ENCODE measurements at regions not wholly inside any gene's neighbourhood (a gene's known extent, or its start where the extent isn't known, plus 50 kb on each side); places are given as distances from the start of the nearest gene placed in this dataset.

DNA sequence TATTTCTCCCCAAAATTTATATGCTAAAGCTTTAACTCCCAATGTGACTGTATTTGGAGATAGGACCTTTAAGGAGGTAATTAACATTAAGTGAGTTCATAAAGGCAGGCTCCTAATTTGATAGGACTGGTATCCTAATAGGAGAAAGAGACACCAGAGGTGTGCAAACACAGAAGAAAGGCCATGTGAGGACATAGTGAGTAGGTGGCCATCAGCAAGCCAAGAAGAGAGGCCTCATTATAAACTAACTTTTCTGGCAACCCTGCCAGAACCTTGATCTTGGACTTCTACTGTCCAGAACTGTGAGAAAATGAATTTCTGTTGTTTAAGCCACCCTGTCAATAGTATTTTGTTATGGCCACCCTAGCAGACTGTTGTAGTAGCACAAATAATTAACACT lies 177.9 kb upstream of the FUT9 start:
- no peak overlapping the region for H3K4me3 ChIP-seq (ENCODE audit: low read depth, low read length)

DNA sequence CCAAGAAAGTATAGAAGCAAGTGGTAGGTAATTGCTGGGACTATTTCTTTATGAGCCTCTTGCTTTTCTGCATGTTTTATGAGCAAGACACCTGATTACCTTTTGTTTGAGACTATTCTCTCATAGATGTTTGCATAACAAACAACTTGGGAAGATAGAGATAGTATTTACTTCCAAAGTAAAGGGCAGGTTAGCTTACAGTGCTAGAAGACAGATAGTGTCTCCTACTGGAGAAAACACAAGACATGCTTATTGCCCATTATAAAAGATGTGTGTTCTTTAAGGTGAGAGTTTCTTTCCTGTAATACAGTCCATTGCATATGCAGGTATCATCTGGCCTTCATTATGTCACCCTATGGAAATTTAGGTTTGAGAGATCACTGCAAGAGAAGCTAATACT lies 174.2 kb upstream of the FUT9 start:
- H3K9me3 ChIP-seq (ENCODE audit: control insufficient read depth, insufficient read depth, low read length): no peaks in the 10 kb centered on the region
- H3K4me3 ChIP-seq (ENCODE audit: low read depth, low read length): no peak overlapping the region
- no peaks in the 10 kb centered on the region for H3K27me3 ChIP-seq (ENCODE audit: control insufficient read depth, insufficient read depth, low read length)
- no peak overlapping the region for H3K27ac ChIP-seq (ENCODE audit: low read depth, low read length)
- H3K4me1 ChIP-seq (ENCODE audit: control insufficient read depth, insufficient read depth, low read length): no peaks in the 10 kb centered on the region
- DNase-seq (ENCODE audit: low read depth in 4 of 6, low spot score in 6 of 6): no peak
- H3K36me3 ChIP-seq (ENCODE audit: control insufficient read depth, insufficient read depth, low read length): no peaks in the 10 kb centered on the region

More for the DNA sequence above, 177.9 kb upstream of the FUT9 start:
- Histone ChIP-seq H3K36me3 (ENCODE audit: control insufficient read depth, insufficient read depth, low read length) (no peaks in the 10 kb centered on the region), H3K9me3 (ENCODE audit: control insufficient read depth, insufficient read depth, low read length) (no peaks in the 10 kb centered on the region), H3K4me1 (ENCODE audit: control insufficient read depth, insufficient read depth, low read length) (no peaks in the 10 kb centered on the region), H3K27ac (ENCODE audit: low read depth, low read length) (no peak overlapping the region), H3K27me3 (ENCODE audit: control insufficient read depth, insufficient read depth, low read length) (no peaks in the 10 kb centered on the region)
- DNase-seq (ENCODE audit: low read depth in 4 of 6, low spot score in 6 of 6): no peak

DNA sequence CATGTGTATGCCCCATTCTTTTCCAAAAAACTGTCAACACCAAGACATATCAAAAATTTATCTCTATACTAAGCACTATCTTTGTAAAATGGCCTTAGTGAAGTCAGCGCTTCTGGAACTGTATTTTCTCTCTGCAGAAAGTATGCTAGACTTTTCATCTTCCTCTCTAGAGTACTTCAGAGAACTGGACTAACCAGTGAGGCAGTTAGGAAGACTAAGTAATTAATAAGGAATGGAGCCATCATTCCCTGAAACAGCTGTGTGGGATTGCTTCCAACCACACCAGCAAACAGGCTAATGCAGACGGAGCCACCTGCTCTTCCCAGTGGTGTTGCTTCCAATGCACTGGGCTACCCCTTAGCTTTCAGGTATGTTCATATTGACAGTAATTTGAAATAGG lies 169.1 kb upstream of the FUT9 start:
- H3K4me1 ChIP-seq (ENCODE audit: control insufficient read depth, insufficient read depth, low read length): no peaks in the 10 kb centered on the region
- H3K27me3 ChIP-seq (ENCODE audit: control insufficient read depth, insufficient read depth, low read length): no peaks in the 10 kb centered on the region
- H3K4me3 ChIP-seq (ENCODE audit: low read depth, low read length): no peak overlapping the region
- no peak overlapping the region for H3K27ac ChIP-seq (ENCODE audit: low read depth, low read length)
- H3K36me3 ChIP-seq (ENCODE audit: control insufficient read depth, insufficient read depth, low read length): no peaks in the 10 kb centered on the region
- DNase-seq (ENCODE audit: low read depth in 4 of 6, low spot score in 6 of 6): peak in 1 of 6 donors; percentile 30
- H3K9me3 ChIP-seq (ENCODE audit: control insufficient read depth, insufficient read depth, low read length): no peaks in the 10 kb centered on the region
- no CpG with 5 or more reads among the region's 2 CpGs for WGBS (ENCODE audit: insufficient coverage)

DNA sequence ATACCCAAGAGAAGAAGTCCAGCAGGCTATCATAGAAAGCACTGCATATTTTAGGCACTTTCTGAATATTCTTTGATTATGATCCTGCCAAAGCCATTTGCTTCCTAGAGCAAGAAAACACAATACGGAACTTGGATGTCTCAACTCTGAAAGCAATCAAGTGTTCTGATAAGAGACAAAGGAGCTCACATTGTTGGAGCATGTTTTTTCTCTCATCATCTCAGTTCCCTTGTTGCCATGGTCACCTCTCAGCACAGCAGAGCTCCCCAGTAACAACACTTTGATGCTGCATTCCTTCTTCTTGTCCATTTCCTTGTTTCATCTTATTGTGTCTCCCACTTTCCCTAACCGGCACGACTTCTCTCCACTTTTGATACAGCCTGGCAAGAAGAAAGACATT lies 168.7 kb upstream of the FUT9 start:
- H3K27me3 ChIP-seq (ENCODE audit: control insufficient read depth, insufficient read depth, low read length): no peaks in the 10 kb centered on the region
- H3K4me3 ChIP-seq (ENCODE audit: low read depth, low read length): no peak overlapping the region
- peak in 2 of 6 donors; percentile 40 to 64 for DNase-seq (ENCODE audit: low read depth in 4 of 6, low spot score in 6 of 6)
- no peak overlapping the region for H3K27ac ChIP-seq (ENCODE audit: low read depth, low read length)
- H3K36me3 ChIP-seq (ENCODE audit: control insufficient read depth, insufficient read depth, low read length): no peaks in the 10 kb centered on the region
- no peaks in the 10 kb centered on the region for H3K9me3 ChIP-seq (ENCODE audit: control insufficient read depth, insufficient read depth, low read length)
- WGBS (ENCODE audit: insufficient coverage): 20% methylated on average over 1 of the region's 3 CpGs
- no peaks in the 10 kb centered on the region for H3K4me1 ChIP-seq (ENCODE audit: control insufficient read depth, insufficient read depth, low read length)

DNA sequence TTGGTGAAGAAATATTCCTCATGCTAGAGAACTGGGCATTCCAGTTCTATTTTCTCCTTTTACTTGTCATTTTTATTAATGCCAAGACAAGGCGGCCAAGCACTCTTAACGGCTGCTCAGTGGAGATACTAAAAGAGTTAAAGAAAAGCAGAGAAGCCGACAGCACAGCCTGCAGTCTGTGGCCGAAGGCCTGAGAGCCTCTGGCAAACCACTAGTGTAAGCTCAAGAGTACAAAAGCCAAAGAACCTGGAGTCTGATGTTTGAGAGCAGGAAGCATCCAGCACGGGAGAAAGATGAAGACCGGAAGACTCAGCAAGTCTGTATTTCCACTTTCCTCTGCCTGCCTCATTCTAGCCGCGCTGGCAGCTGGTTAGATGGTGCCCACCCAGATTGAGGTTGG lies 167.1 kb upstream of the FUT9 start:
- H3K9me3 ChIP-seq (ENCODE audit: control insufficient read depth, insufficient read depth, low read length): peaks cover 2% of the 10 kb centered on the region
- H3K27me3 ChIP-seq (ENCODE audit: control insufficient read depth, insufficient read depth, low read length): no peaks in the 10 kb centered on the region
- peak in 2 of 6 donors; percentile 11 to 43 for DNase-seq (ENCODE audit: low read depth in 4 of 6, low spot score in 6 of 6)
- H3K36me3 ChIP-seq (ENCODE audit: control insufficient read depth, insufficient read depth, low read length): no peaks in the 10 kb centered on the region
- WGBS (ENCODE audit: insufficient coverage): 26% methylated on average over 6 of the region's 8 CpGs
- H3K4me3 ChIP-seq (ENCODE audit: low read depth, low read length): no peak overlapping the region
- no peaks in the 10 kb centered on the region for H3K4me1 ChIP-seq (ENCODE audit: control insufficient read depth, insufficient read depth, low read length)
- no peak overlapping the region for H3K27ac ChIP-seq (ENCODE audit: low read depth, low read length)

DNA sequence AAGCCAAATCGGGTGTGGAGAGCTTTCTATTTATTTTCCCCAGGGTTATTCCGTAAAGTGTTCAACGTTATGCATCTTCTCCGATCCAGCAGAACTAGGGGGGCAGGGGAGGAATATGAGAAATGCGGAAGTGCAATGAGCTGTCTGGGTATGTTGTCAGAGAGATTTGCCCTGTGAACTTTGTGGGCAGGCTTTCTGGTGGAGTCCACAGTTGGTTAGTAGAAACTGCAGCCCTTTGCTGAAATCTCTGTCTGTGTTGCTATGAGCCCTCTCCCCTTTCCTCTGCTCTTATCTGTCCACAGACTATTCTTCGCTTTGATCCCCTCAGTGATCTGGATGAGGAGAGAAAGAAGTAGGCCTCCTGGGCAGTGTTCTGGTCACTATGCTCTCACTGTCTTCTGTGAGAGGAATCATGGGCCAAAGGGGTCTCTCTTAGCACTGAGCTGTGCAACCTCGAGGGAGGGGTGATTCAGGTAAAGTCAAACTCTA lies 158.9 kb upstream of the FUT9 start:
- H3K4me1 ChIP-seq (ENCODE audit: control insufficient read depth, insufficient read depth, low read length): no peaks in the 10 kb centered on the region
- no peak overlapping the region for H3K27ac ChIP-seq (ENCODE audit: low read depth, low read length)
- H3K36me3 ChIP-seq (ENCODE audit: control insufficient read depth, insufficient read depth, low read length): no peaks in the 10 kb centered on the region
- H3K27me3 ChIP-seq (ENCODE audit: control insufficient read depth, insufficient read depth, low read length): no peaks in the 10 kb centered on the region
- no peak for DNase-seq (ENCODE audit: low read depth in 4 of 6, low spot score in 6 of 6)
- peaks cover 4% of the 10 kb centered on the region for H3K9me3 ChIP-seq (ENCODE audit: control insufficient read depth, insufficient read depth, low read length)
- WGBS (ENCODE audit: insufficient coverage): 93% methylated on average over 6 of the region's 7 CpGs
- no peak overlapping the region for H3K4me3 ChIP-seq (ENCODE audit: low read depth, low read length)

DNA sequence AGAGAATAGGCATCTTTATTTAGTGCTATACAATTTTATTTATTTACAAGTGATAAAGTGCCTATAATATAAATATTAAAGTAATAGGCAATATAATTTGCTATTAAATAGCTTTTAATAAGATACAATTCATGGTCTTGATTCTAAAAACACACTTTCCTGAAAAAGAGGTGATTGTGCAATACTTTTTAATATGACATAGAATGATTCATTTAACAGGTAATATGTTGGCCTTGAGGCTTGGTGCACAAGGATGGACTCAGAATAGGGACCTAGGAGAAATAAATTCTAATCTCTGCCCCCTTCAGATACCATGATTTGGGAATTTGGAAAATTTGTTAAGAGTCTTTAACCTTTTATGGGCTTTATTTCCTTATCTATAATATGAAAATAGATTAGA lies 149.9 kb upstream of the FUT9 start:
- Histone ChIP-seq H3K4me1 (ENCODE audit: control insufficient read depth, insufficient read depth, low read length) (no peaks in the 10 kb centered on the region), H3K27me3 (ENCODE audit: control insufficient read depth, insufficient read depth, low read length) (no peaks in the 10 kb centered on the region)

DNA sequence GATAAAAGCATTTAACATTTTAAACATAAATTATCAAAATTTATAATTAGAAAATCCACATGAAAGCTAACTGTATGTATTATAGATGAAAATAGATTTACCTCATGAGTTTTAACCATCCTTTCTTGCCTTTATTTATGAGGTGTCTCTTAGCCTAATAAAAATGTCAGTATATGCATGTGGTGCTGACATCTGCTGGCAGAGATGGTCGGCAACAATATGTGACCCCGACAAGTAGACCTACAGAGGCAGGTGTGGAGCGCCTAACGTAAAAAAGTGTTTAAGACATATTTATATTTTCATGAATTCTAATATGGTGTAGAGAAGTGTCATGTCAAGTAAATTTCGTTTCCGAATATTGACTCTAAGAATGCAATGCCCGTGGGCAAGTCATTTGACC lies 149.0 kb upstream of the FUT9 start:
- H3K4me1 ChIP-seq (ENCODE audit: control insufficient read depth, insufficient read depth, low read length): no peaks in the 10 kb centered on the region
- WGBS (ENCODE audit: insufficient coverage): no CpG with 5 or more reads among the region's 7 CpGs
- peak in 2 of 6 donors; percentile 7 to 42 for DNase-seq (ENCODE audit: low read depth in 4 of 6, low spot score in 6 of 6)
- H3K36me3 ChIP-seq (ENCODE audit: control insufficient read depth, insufficient read depth, low read length): no peaks in the 10 kb centered on the region
- H3K27me3 ChIP-seq (ENCODE audit: control insufficient read depth, insufficient read depth, low read length): no peaks in the 10 kb centered on the region
- no peak overlapping the region for H3K27ac ChIP-seq (ENCODE audit: low read depth, low read length)
- H3K9me3 ChIP-seq (ENCODE audit: control insufficient read depth, insufficient read depth, low read length): no peaks in the 10 kb centered on the region
- H3K4me3 ChIP-seq (ENCODE audit: low read depth, low read length): no peak overlapping the region

More for the DNA sequence above, 149.9 kb upstream of the FUT9 start:
- DNase-seq (ENCODE audit: low read depth in 4 of 6, low spot score in 6 of 6): no peak
- H3K9me3 ChIP-seq (ENCODE audit: control insufficient read depth, insufficient read depth, low read length): no peaks in the 10 kb centered on the region
- H3K27ac ChIP-seq (ENCODE audit: low read depth, low read length): no peak overlapping the region
- no peaks in the 10 kb centered on the region for H3K36me3 ChIP-seq (ENCODE audit: control insufficient read depth, insufficient read depth, low read length)
- H3K4me3 ChIP-seq (ENCODE audit: low read depth, low read length): no peak overlapping the region

DNA sequence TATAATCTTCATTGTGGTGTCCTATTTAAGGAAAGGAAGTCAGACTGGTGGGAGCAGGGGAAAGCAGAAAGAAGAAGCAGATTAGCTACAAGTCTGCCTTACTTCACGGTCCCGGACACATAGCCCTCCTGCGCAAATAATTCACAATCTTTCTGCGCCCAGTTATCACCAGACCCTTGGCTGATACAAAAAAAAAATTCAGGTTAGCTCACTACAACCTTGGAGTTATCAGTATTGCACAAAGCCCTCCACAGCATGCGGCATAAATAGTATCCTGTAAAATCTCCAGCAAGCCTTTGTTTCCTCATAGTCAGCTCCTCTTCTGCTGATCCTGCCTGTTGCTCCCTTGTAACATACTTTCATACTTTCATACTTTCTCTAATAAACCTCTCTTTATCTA lies 148.6 kb upstream of the FUT9 start:
- Histone ChIP-seq H3K27me3 (ENCODE audit: control insufficient read depth, insufficient read depth, low read length) (no peaks in the 10 kb centered on the region), H3K36me3 (ENCODE audit: control insufficient read depth, insufficient read depth, low read length) (no peaks in the 10 kb centered on the region), H3K27ac (ENCODE audit: low read depth, low read length) (no peak overlapping the region), H3K4me3 (ENCODE audit: low read depth, low read length) (no peak overlapping the region), H3K4me1 (ENCODE audit: control insufficient read depth, insufficient read depth, low read length) (no peaks in the 10 kb centered on the region), H3K9me3 (ENCODE audit: control insufficient read depth, insufficient read depth, low read length) (peaks cover under 1% of the 10 kb centered on the region)
- WGBS (ENCODE audit: insufficient coverage): 97% methylated on average over 5 of the region's 5 CpGs
- no peak for DNase-seq (ENCODE audit: low read depth in 4 of 6, low spot score in 6 of 6)

DNA sequence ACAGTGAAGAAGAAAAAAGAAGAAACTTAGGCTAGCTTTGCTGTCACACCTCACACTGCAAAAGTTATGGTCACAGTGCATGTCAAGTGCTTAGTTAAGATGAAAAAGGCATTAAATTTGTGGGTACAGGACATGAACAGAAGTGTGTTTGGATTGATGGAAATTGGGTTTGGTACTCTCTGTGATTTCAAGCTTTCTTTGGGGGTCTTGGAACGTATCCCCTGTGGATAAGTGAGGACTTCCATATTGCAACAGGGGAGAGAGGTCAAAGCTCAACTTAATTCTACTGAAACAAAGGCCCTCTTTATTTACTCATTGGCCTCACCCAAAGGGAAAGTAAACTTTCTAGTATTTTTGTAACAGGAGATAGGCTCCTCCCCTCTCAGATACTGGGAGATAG lies 138.3 kb upstream of the FUT9 start:
- Histone ChIP-seq H3K4me3 (ENCODE audit: low read depth, low read length) (no peak overlapping the region), H3K36me3 (ENCODE audit: control insufficient read depth, insufficient read depth, low read length) (no peaks in the 10 kb centered on the region), H3K27ac (ENCODE audit: low read depth, low read length) (no peak overlapping the region), H3K9me3 (ENCODE audit: control insufficient read depth, insufficient read depth, low read length) (no peaks in the 10 kb centered on the region), H3K4me1 (ENCODE audit: control insufficient read depth, insufficient read depth, low read length) (no peaks in the 10 kb centered on the region), H3K27me3 (ENCODE audit: control insufficient read depth, insufficient read depth, low read length) (no peaks in the 10 kb centered on the region)
- DNase-seq (ENCODE audit: low read depth in 4 of 6, low spot score in 6 of 6): no peak
- WGBS (ENCODE audit: insufficient coverage): no CpG with 5 or more reads among the region's 1 CpG
